Right ventricle myocardium inferior (tissue), 1 donor: ENCODE measurements at regions not wholly inside any gene's neighbourhood (a gene's known extent, or its start where the extent isn't known, plus 50 kb on each side); places are given as distances from the start of the nearest gene placed in this dataset.
A peak's percentile ranks its signal among the peaks of the same experiment; 100 is the strongest.
"Not testable (repeated sequence)": the region's sequence is repeated elsewhere in the genome, so short reads cannot be mapped to it uniquely, and the experiment has no call there.

Experiments used
- ATAC-seq: fragments of 200-7000 bp; cut with Tn5 transposase; one replicate; pipeline ENCODE4 v1.9.1; 2020; ENCODE audit warnings: mild to moderate bottlenecking, moderate library complexity
- DNase-seq: peaks from one replicate; pipeline ENCODE4 v3.0.0; 2021; ENCODE audit errors: missing footprints
- intact Hi-C: fragments of 100-400 bp; cut with DNase I; formaldehyde crosslinking; loops from one replicate; pipeline ENCODE4 v1.11.0; 2022
- donor health status: DM: no; HTN: yes; CAD: no; lungs with severe emphysema.

- ATAC-seq (no peak), DNase-seq (no peak)
- intact Hi-C loops = no loop called here
These were observed 122.1 kb upstream of the RBMS1 start for GRCh38 chr2:160615706-160616105.

GRCh38 chr2:160616149-160616548, 122.5 kb upstream of the RBMS1 start:
- ATAC-seq = no peak
- DNase-seq = no peak
- intact Hi-C loops = no loop called here

GRCh38 chr2:160621748-160622147, 128.1 kb upstream of the RBMS1 start:
- DNase-seq (no peak), ATAC-seq (no peak)
- intact Hi-C loops = no loop called here

- ATAC-seq, intact Hi-C loops: not testable (repeated sequence)
- DNase-seq = peak; percentile 37
These were observed 134.5 kb upstream of the RBMS1 start for GRCh38 chr2:160628020-160628637.

GRCh38 chr2:160628811-160629210, 135.2 kb upstream of the RBMS1 start:
- no peak for DNase-seq
- no peak for ATAC-seq
- intact Hi-C loops = no loop called here

- intact Hi-C loops = no loop called here
- no peak for DNase-seq
- peak; percentile 77 for ATAC-seq
These were observed 137.4 kb upstream of the RBMS1 start for GRCh38 chr2:160630801-160631590.

GRCh38 chr2:160632084-160632975, 138.7 kb upstream of the RBMS1 start:
- no peak for DNase-seq
- ATAC-seq = no peak
- intact Hi-C loops = no loop called here

GRCh38 chr2:160634436-160634835, 140.8 kb upstream of the RBMS1 start:
- no peak for ATAC-seq
- intact Hi-C loops = no loop called here
- DNase-seq = no peak

GRCh38 chr2:160635488-160635887, 141.9 kb upstream of the RBMS1 start:
- peak; percentile 48 for DNase-seq
- intact Hi-C loops = no loop called here
- ATAC-seq = peak; percentile 69

GRCh38 chr2:160639472-160639871, 145.9 kb upstream of the RBMS1 start:
- ATAC-seq (no peak), DNase-seq (no peak)
- intact Hi-C loops = no loop called here

GRCh38 chr2:160646684-160647444, 153.3 kb upstream of the RBMS1 start:
- DNase-seq = peak; percentile 27
- intact Hi-C loops = no loop called here
- no peak for ATAC-seq

- intact Hi-C loops = no loop called here
- DNase-seq (peak; percentile 54), ATAC-seq (peak; percentile 45)
These were observed 154.5 kb upstream of the RBMS1 start for GRCh38 chr2:160647967-160648685.

GRCh38 chr2:160649698-160650097, 156.1 kb upstream of the RBMS1 start:
- ATAC-seq = no peak
- intact Hi-C loops = no loop called here
- no peak for DNase-seq

- DNase-seq (no peak), ATAC-seq (no peak)
- intact Hi-C loops = no loop called here
These were observed 156.8 kb upstream of the RBMS1 start for GRCh38 chr2:160650196-160651118.

GRCh38 chr2:160651416-160652200, 158.0 kb upstream of the RBMS1 start:
- ATAC-seq (no peak), DNase-seq (no peak)
- intact Hi-C loops = no loop called here

- ATAC-seq (peak; percentile 45), DNase-seq (peak; percentile 74)
- intact Hi-C loops = no loop called here
These were observed 158.6 kb upstream of the RBMS1 start for GRCh38 chr2:160652236-160652635.
